MCF 10A (cell line): ENCODE measurements at regions not wholly inside any gene's neighbourhood (a gene's known extent, or its start where the extent isn't known, plus 50 kb on each side); places are given as distances from the start of the nearest gene placed in this dataset.

Experiments used
- BruUV-seq: library from RNA; stranded (reverse); fragments of 400-500 nt; replicated peaks from 2 replicates; lab custom pipeline; 2021; lab: Mats Ljungman, UMichigan
- CTCF ChIA-PET: fragments of 300-600 bp; sonication (Branson Sonifier 250); formaldehyde crosslinking; extraction: SDS; loops from one replicate; lab custom pipeline; 2021; ENCODE audit warnings: antibody characterized with exemption, inconsistent platforms; lab: Yijun Ruan, JAX
- POLR2A ChIA-PET: fragments of 300-600, 350-650 bp; sonication (Branson Sonifier 250); formaldehyde crosslinking; extraction: SDS; loops from one replicate; lab custom pipeline; 2020; ENCODE audit warnings: antibody characterized with exemption, inconsistent platforms; lab: Yijun Ruan, JAX
- DNase-seq: peaks from one replicate; pipeline ENCODE4 v3.0.0-alpha.2; 2018; ENCODE audit not compliant: unreplicated experiment
- H3K27ac Mint-ChIP-seq: one replicate; pipeline ENCODE4 v1.8.0; 2022; ENCODE audit warnings: mild to moderate bottlenecking, low read depth, mixed read lengths; ENCODE audit not compliant: unreplicated experiment
- H3K27me3 Mint-ChIP-seq: one replicate; pipeline ENCODE4 v1.8.0; 2022; ENCODE audit warnings: mixed read lengths; ENCODE audit not compliant: insufficient read depth, unreplicated experiment
- H3K36me3 Mint-ChIP-seq: one replicate; pipeline ENCODE4 v1.8.0; 2022; ENCODE audit warnings: mild to moderate bottlenecking, moderate library complexity, mixed read lengths; ENCODE audit not compliant: insufficient read depth, unreplicated experiment
- H3K4me1 Mint-ChIP-seq: one replicate; pipeline ENCODE4 v1.8.0; 2022; ENCODE audit warnings: mixed read lengths; ENCODE audit not compliant: insufficient read depth, unreplicated experiment
- H3K4me3 Mint-ChIP-seq: one replicate; pipeline ENCODE4 v1.8.0; 2022; ENCODE audit warnings: mild to moderate bottlenecking, moderate library complexity, mixed read lengths; ENCODE audit not compliant: unreplicated experiment
- H3K9me3 Mint-ChIP-seq: one replicate; pipeline ENCODE4 v1.8.0; 2022; ENCODE audit warnings: mixed read lengths; ENCODE audit not compliant: unreplicated experiment
- CTCF ChIP-seq: fragments of 200-600 bp; IDR thresholded peaks from one replicate; pipeline ENCODE4 v1.8.0; 2022; ENCODE audit warnings: antibody characterized with exemption, mild to moderate bottlenecking; ENCODE audit not compliant: unreplicated experiment
- intact Hi-C: fragments of 100-400 bp; cut with micrococcal nuclease; formaldehyde crosslinking; loops from 2 replicates; pipeline ENCODE4 v1.14.1; 2022

GRCh38 chr16:31697744-31698125 lies 170.0 kb downstream of the AHSP start:
- Mint-ChIP-seq H3K27ac (no peak overlapping the region), H3K9me3 (no peaks in the 10 kb centered on the region), H3K36me3 (peaks cover 2% of the 10 kb centered on the region), H3K4me3 (no peak overlapping the region), H3K4me1 (peaks cover 11% of the 10 kb centered on the region), H3K27me3 (no peaks in the 10 kb centered on the region)
- TF ChIP-seq CTCF = no peak
- ChIA-PET POLR2A (interaction anchor here (1.5 to 2.0 kb wide), 2 partner anchors 190 to 240 kb away, joined by 3 to 6 read pairs; partner anchors contain the start of gene RUSF1), CTCF (interaction anchor here (0.5 to 4.7 kb wide), 11 partner anchors 10 to 312 kb away, joined by 3 to 50 read pairs (median 3); partner anchors contain the start of gene ARMC5)
- no TSS peak for BruUV-seq
- intact Hi-C loops = loop anchor here (10.0 kb wide), 2 partner anchors 243 to 513 kb away; partner anchors contain the start of genes ARMC5 and FUS
- DNase-seq = no peak

- POLR2A ChIA-PET = interaction anchor here (1.5 to 4.9 kb wide), 3 partner anchors 14 to 241 kb away, joined by 3 to 27 read pairs (median 6); partner anchors contain the start of gene RUSF1
- no peaks in the 10 kb centered on the region for H3K9me3 Mint-ChIP-seq
- intact Hi-C loops = loop anchor here (10.0 kb wide), 2 partner anchors 244 to 514 kb away; partner anchors contain the start of genes ARMC5 and FUS
- no peaks in the 10 kb centered on the region for H3K27me3 Mint-ChIP-seq
- TF ChIP-seq CTCF = no peak
- CTCF ChIA-PET = interaction anchor here (0.7 to 4.7 kb wide), 8 partner anchors 10 to 313 kb away, joined by 3 to 50 read pairs (median 4); partner anchors contain the start of genes ARMC5 and ZNF843
- no peak for DNase-seq
- H3K4me1 Mint-ChIP-seq = peaks cover 11% of the 10 kb centered on the region
- peaks cover 14% of the 10 kb centered on the region for H3K36me3 Mint-ChIP-seq
- BruUV-seq = no TSS peak
- H3K4me3 Mint-ChIP-seq = no peak overlapping the region
- no peak overlapping the region for H3K27ac Mint-ChIP-seq
Measured at GRCh38 chr16:31698901-31699300, 171.2 kb downstream of the AHSP start.

- no peaks in the 10 kb centered on the region for H3K27me3 Mint-ChIP-seq
- DNase-seq = no peak
- no peak for TF ChIP-seq CTCF
- H3K4me3 Mint-ChIP-seq = no peak overlapping the region
- H3K4me1 Mint-ChIP-seq = peaks cover 11% of the 10 kb centered on the region
- intact Hi-C loops = loop anchor here (10.0 kb wide), 2 partner anchors 245 to 515 kb away; partner anchors contain the start of genes ARMC5 and FUS
- POLR2A ChIA-PET = interaction anchor here (0.7 to 4.9 kb wide), 4 partner anchors 11 to 192 kb away, joined by 3 to 27 read pairs (median 5); partner anchors contain the start of gene RUSF1
- H3K9me3 Mint-ChIP-seq = no peaks in the 10 kb centered on the region
- H3K27ac Mint-ChIP-seq = no peak overlapping the region
- CTCF ChIA-PET = interaction anchor here (0.7 to 4.7 kb wide), 4 partner anchors 10 to 241 kb away, joined by 3 to 50 read pairs (median 8); partner anchors contain the start of gene ARMC5
- H3K36me3 Mint-ChIP-seq = peaks cover 19% of the 10 kb centered on the region
- BruUV-seq = no TSS peak
Measured at GRCh38 chr16:31699601-31700000, 171.9 kb downstream of the AHSP start.

- intact Hi-C loops = no loop called here
- BruUV-seq = no TSS peak
- ChIA-PET CTCF (interaction anchor here (0.7 to 1.4 kb wide), 3 partner anchors 10 to 207 kb away, joined by 3 to 7 read pairs (median 3); no protein-coding TSS in a partner anchor), POLR2A (interaction anchor here (0.6 to 4.9 kb wide), 4 partner anchors 13 to 895 kb away, joined by 3 to 27 read pairs (median 4); partner anchors contain the start of genes ARMC5 and RUSF1)
- Mint-ChIP-seq H3K9me3 (no peaks in the 10 kb centered on the region), H3K4me1 (peaks cover 11% of the 10 kb centered on the region), H3K4me3 (peak overlapping the region; percentile 87), H3K27ac (peak overlapping the region; percentile 90), H3K36me3 (peaks cover 19% of the 10 kb centered on the region), H3K27me3 (no peaks in the 10 kb centered on the region)
- no peak for DNase-seq
- TF ChIP-seq CTCF = no peak
Measured at GRCh38 chr16:31700200-31700529, 172.5 kb downstream of the AHSP start.
